Pulmonary artery endothelial cell (primary cell): ENCODE measurements at regions not wholly inside any gene's neighbourhood (a gene's known extent, or its start where the extent isn't known, plus 50 kb on each side); places are given as distances from the start of the nearest gene placed in this dataset.
"Not testable (repeated sequence)": the region's sequence is repeated elsewhere in the genome, so short reads cannot be mapped to it uniquely, and the experiment has no call there.

Experiments used
- DNase-seq: peaks from one replicate; pipeline ENCODE4 v3.0.0-alpha.2; 2011; ENCODE audit warnings: low read depth, low spot score

GRCh38 chr17:30689266-30690000, 135.1 kb downstream of the CRLF3 start:
- not testable (repeated sequence) for DNase-seq

GRCh38 chr17:30686538-30687479, 137.7 kb downstream of the CRLF3 start:
- not testable (repeated sequence) for DNase-seq

GRCh38 chr17:30682280-30682679, 142.2 kb downstream of the CRLF3 start:
- DNase-seq: not testable (repeated sequence)

- DNase-seq: not testable (repeated sequence)
Measured at GRCh38 chr17:30680681-30681080, 143.8 kb downstream of the CRLF3 start.

- no peak for DNase-seq
Measured at GRCh38 chr17:30677550-30678249, 146.8 kb downstream of the CRLF3 start.

- not testable (repeated sequence) for DNase-seq
Measured at GRCh38 chr17:30675777-30676492, 148.6 kb downstream of the CRLF3 start.

GRCh38 chr17:30669217-30669649, 155.3 kb downstream of the CRLF3 start:
- DNase-seq: not testable (repeated sequence)

- not testable (repeated sequence) for DNase-seq
Measured at GRCh38 chr17:30668360-30669181, 155.9 kb downstream of the CRLF3 start.

- peak; percentile 29 for DNase-seq
Measured at GRCh38 chr17:30667657-30668359, 156.7 kb downstream of the CRLF3 start.

GRCh38 chr17:30666838-30667656, 157.4 kb downstream of the CRLF3 start:
- DNase-seq: not testable (repeated sequence)

GRCh38 chr17:30663727-30664455, 160.6 kb downstream of the CRLF3 start:
- DNase-seq: not testable (repeated sequence)

- DNase-seq: not testable (repeated sequence)
Measured at GRCh38 chr17:30657148-30657547, 167.3 kb downstream of the CRLF3 start.

- not testable (repeated sequence) for DNase-seq
Measured at GRCh38 chr17:30653038-30653437, 171.5 kb downstream of the CRLF3 start.

GRCh38 chr17:30650149-30650548, 172.9 kb downstream of the GOSR1 start:
- DNase-seq: not testable (repeated sequence)

GRCh38 chr17:30648015-30648620, 170.9 kb downstream of the GOSR1 start:
- DNase-seq: not testable (repeated sequence)

- not testable (repeated sequence) for DNase-seq
Measured at GRCh38 chr17:30645875-30646274, 168.7 kb downstream of the GOSR1 start.

- not testable (repeated sequence) for DNase-seq
Measured at GRCh38 chr17:30644713-30645112, 167.5 kb downstream of the GOSR1 start.
